ENCODE measurements at regions not wholly inside any gene's neighbourhood (a gene's known extent, or its start where the extent isn't known, plus 50 kb on each side); places are given as distances from the start of the nearest gene placed in this dataset.

DNA sequence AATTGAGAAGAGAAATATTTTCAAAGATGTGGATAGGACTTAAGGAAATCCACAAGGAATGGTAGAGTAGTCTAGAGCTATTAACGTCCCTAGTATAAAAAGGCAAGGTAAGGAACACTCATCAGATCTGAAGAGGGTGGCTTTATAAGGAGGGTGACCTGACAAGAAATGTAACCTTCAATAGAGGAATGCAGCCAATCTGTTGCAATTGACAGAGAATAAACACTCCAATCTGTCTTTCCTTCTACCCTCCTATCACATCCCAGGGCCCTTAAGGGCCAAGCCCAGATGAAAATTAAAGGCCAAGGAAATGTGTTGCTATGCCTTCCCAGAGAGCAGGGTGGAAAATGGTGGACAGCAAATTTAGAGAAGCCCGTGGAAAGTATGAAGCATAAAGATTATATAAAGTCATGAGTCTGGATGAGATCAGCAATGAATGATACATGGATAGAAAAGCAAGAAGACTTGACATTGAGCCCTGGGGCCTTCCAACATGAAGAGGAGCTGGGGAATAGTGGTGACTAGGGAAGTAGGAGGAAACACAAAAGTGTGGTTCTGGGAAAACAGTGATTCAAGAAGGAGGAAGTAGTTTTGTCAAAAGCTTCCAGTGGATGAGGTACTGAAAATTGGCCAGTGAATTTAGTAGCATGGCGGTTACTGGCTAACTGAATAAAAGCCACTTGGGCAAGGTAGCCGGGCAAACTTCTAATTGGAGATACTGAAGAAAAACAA lies 270.6 kb upstream of the TANK start:
- FAIRE-seq = no peak

DNA sequence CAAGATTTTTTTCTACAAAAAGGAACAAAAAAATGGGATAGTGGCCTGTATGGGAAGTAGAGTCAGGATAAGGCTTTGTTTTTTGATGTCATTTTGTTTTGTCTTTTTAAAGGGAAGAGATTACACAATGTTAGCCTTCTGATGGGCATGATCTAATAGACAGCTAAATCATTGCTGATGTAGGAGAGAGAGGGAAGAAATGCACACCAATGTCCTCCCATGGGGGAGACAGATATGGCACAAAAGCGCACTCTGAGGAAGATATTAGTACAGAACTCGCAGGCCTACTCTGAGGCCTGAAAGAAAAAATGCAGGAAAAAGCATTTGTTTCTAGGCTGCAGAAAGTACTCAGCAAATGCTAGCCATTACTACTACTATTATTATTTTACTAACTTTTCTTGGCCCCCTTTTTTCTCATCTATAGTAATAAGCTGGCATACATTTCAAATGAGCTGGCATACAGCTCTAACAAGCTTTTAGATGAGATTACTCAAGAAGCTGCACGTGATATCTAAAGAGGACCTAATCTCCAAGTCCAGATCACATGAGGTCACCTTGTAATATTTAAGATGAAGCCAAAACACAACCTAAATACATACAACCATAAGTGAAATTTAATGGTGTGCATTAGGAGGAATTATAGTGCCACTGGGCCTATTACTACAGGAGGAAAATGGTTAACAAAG lies 269.4 kb upstream of the TANK start:
- FAIRE-seq = no peak

DNA sequence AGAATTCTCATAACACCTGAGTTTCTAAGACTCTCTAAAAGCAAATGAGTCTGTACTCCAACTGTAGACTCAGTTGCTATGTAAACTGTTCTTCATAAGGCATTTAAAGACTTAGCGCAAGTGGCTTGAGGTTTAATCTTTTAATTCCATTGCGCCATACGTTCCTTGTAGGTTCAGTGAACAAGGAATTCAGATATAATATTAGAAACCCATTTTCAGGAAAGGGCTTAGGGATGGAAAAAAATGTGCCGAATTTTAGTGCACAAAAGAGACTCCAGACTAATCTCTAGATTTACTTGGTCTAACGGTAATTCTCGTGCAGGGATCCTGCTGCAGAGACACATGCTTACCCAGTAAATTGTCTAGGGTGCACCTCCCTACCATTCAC lies 268.9 kb upstream of the TANK start:
- FAIRE-seq = no peak

DNA sequence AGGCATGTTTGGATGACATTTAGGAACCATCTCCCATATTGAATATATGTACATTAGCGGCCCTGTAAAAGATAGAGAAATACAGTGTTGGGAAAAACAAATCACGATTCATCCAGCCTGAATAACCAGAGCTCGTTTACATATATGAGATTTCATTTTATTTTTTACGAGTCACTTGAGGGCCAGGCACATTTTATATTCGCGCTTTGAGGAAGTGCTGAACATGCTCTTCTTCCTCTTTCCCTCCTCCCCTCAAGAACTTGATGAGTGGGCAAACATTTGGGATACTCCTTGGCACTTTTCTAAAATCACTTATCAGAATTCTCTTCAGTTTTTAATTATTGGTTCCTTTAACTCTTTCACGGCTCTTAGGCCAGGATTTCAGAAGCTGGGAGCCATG lies 268.0 kb upstream of the TANK start:
- no peak for FAIRE-seq

DNA sequence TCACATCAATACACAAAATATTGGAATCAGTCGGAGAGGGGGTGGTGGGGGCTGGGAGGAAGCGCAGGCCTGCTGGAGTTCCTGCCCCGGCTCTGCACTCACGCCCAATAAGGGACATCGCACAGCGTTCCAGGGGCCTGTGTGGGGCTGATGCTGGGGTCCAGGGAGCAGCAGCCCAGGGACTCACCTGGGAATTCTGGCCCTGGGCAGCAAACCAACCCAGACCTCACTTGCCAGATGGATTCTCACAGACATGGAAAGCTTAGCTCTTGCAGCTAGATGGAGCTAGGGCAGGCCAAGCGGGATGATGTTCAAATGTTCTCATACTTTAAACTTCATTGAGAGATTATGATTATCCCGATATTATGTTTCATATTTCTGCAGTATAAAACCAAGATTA lies 266.6 kb upstream of the TANK start:
- no peak for FAIRE-seq

DNA sequence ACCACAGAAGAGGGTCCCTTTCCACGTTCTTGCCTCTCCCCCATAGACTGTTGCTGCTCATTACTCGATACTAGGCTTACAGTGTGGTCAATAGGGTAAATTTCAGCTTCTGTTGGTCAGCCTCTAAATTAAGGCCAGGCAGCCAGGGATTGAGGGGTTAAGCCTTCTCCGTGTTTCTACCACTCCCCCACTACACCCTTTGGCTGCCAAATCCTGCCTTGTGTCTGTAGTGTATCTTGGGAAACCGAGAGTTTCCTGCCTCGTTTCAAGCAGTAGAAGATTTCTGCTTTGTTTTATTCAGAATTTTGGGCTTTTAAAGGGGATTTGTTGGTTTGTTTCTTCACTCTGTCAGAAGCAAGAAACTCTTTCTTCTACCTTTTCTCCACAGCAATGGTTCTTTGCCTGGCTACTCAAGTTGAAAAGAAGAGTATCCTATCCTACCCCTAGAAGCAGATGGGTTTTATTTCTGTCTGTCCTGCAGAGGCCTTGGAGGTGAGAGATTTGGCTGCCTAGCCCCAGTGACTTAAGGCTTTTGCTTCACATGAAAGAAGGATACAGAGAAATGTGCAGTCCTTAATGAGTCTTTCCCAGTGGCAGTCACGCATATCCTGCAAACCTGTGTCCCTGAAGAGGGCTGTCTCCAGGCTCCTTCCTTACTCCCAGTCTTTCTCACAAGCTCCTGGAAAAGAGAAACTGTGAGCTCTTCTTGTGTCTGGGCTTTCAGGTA lies 261.5 kb upstream of the TANK start:
- FAIRE-seq = no peak

DNA sequence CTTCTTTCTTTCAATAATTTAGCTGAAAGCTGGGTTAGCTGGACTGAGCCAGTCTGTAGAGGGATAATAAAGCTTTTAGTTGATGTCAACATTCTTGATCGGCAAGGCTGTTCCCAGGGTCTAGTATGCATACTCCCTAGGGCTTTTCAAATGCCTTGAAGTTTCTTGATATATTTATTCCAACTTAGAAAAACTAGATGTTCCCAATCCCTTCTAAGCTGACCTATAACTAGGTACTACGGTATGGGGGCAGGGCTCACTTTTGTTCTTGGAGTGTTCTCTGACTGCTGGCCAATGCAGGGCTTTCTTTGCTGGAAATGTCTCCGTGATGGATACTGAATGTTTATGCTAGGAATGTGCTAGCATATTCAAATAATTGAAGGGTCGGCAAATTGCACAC lies 258.6 kb upstream of the TANK start:
- FAIRE-seq = no peak

DNA sequence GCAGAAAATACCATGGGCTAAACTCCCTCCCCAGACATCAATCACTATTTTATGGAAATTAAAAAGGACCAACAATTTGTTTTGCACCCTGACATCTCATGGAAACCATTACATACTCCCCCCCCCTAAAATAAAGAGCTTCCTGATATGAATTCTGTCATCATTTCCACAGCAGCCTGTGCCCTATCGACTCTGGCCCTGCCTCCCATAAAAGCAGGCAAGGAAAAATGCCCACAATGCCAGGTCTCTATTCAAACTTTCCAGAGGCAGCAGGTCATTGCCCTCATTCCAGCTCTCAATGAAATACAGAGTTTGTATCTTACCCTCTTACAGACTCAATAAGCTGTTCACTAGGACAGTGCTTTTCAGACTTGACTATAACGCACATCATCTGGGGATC lies 254.4 kb upstream of the TANK start:
- no peak for FAIRE-seq

DNA sequence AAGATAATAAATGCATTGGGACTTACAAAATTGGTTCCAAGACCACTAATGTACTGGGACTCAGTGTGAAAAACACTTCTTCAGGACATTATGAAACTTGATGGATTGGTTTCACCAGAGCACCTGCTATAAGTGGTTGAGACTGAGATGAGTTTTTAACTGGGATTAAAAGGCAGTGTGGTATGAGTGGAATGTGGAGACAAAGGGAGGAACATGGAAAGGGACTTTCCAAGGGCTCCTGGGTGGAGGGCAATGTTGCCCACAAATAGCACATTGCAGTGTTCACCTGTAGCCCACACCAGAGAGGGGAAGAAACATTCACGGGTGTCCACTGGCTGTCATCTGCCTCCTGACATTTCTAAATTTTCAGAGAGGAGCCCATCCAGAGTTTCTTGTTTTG lies 253.3 kb upstream of the TANK start:
- no peak for FAIRE-seq

DNA sequence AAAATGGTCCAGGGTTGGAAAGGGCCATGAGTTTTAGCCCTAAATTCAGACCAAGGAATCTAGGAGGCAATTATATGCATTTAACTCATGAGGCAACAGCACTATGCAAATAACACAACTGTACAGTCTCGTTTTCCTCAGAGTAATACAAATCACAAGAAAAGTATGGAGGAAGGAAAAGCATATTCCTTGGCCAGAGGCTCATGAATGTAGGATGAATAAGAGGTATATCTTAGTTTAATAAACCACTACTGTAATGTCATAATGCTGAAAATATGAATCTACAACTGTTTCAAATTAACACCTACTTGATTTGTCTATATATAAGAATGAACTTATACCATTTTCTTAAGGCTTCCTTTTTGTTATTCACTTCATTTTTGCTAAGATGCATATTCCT lies 252.5 kb upstream of the TANK start:
- FAIRE-seq = no peak

DNA sequence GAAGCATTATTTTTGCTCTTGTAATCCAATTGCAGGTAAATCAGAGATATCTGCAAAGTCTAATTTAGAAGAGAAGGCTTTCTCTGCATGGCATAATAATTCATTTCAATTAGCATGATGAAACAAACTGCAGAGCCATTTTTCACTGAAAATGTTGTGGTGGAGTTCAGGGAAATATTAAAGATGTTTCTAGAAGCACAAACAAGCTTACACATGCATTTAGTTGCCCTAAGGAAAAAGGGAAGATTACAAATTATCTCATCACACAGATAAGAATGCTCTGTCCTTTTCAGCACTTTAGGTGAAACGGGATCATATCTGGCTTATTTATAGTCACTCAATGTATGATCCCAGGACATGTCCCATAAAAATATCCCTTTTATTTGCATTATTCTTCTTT lies 252.1 kb upstream of the TANK start:
- FAIRE-seq = no peak

DNA sequence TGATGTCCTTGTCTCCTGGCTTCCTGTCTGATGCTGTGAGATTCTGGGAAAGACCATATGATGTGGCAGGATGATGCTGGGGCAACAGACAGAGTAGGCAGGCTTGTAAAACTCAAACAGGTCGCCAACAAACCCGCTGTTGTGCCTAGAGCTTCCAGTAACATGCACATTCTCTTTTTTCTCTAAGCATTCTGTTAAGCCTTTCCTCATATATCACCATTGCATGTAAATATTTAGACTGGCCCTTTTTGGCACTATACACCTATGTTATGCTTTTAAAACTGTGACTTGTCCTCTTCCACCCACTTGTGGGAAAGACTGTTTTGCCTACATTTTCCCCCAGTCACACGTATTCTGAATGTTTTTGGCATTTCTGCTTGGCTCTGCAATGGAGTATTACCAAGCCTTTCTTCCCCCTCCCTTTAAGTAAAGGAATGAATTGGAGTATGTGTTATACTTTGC lies 250.4 kb upstream of the TANK start:
- FAIRE-seq = no peak

DNA sequence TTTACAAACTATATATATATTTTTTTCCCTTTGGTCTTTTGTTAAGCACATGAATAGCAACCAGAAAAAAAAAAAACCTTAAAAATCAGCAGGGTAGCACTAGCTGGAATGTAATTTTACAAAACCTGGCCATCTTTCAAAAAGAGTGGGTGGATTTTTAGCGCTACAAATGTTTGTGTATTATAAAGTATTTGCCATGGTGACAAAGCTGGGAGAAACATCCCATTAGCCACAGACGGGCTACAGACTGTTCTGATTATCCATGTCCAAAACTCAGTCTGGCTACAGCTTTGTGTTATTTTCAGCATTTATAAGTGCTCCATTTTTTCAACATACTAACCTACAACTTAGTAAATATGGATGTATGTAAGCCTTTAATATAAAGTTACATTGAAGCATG lies 249.5 kb upstream of the TANK start:
- peak; percentile 98 for FAIRE-seq

DNA sequence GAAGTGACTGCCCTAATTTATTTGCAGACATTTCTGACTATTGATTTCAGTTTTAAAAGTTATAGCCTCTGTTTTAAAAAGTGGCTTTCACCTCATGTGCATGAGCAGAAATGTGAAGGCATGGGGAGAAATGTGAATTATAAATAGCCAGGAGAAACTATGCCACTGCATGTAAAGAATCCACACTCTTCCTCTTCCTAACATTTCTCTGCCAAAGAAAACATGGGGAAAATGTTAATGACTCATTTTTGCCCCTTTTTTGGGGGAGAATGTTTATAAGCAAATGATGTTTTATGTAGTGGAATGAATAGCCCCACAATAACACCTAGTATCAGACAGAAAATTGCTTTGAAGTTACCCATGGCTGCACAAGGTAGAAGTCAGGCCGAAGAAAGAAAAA lies 249.0 kb upstream of the TANK start:
- FAIRE-seq = no peak

DNA sequence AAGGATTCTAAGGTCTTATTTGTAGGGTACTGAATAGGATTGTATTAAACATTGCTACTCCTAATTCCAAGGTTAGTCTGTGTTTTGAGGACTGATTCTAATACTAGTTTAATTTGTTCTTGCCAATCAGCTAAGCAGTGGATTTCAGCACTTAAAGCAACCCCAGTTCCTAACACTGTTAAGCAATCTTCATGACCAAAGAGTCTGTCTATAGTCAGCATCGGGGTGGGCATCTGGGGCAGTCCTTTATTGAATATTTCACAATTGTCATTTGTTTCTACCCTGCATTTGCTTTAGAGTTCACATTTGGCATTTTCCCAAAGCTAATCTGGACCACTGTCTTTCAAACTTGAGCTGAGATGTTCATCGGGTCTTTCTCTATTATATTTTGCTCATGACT lies 248.0 kb upstream of the TANK start:
- FAIRE-seq = no peak

DNA sequence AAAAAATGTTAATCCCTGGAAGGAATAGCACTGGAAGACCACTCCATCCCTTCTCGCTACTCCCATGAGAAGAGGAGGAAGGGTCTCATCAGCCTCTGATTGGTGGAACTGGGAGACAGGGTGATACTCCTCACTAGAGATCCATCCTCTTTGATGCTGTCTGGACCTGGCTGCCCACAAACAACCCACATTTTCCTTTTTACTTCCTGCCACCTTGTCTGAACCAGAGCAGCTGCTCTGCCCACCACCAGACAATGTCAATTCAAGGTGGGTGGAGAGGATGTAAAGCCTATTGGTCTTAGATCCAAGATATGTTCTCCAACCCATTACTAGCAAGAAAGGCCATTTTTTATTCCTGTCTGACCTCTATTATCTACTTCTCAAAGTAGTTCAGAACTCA lies 246.9 kb upstream of the TANK start:
- FAIRE-seq = no peak

DNA sequence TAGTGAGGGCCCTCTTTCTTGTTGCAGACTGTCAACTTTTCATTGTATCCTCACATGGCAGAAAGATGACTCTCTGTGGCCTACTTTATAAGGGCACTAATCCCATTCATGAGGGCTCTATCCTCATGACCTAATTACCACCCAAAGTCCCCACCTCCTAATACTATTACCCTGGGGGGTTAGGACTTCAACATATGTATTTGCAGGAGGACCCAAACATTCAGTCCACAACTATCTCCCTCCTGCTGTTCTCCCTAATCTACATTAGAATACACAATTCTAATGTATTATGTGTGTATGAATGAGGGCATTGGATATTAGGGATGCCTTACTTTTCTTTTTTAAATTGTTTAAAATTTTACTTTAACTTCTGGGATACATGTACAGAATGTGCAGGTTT lies 246.0 kb upstream of the TANK start:
- FAIRE-seq = no peak

DNA sequence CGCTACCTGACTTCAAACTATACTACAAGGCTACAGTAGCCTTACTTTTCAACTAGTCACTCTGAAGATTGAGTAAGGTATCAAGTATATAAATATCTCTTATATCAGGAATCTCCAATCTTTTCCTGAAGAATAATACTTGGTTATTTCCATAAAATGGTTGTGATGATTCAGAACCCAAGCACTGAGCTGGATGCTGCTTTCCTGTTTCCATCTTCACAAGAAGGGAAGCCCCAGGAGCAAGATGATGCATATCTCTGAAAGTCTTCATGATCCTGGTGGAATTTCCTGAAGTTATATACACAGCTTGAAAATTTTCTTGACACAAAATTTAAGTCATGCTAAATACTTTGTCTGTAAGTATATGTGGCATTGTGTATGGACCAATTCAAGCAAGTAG lies 243.9 kb upstream of the TANK start:
- FAIRE-seq = no peak

DNA sequence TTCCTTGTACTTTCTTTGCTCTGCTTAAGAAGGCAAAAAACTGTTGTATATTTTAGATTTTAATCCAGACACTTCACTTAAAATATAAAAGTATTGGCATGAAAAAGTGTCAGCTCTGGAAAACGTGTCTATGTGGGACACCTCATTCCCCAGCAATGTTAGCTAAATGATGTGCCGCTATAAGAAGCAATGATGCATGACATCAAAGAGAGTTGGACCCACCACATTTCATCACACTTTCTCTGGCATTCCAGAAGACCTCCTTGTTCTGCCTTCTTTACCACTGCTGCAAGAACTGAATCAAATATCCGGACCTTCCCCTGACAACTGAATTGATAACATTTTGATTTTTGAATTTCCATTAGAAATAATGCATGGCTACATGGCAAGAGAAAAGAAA lies 242.4 kb upstream of the TANK start:
- no peak for FAIRE-seq

DNA sequence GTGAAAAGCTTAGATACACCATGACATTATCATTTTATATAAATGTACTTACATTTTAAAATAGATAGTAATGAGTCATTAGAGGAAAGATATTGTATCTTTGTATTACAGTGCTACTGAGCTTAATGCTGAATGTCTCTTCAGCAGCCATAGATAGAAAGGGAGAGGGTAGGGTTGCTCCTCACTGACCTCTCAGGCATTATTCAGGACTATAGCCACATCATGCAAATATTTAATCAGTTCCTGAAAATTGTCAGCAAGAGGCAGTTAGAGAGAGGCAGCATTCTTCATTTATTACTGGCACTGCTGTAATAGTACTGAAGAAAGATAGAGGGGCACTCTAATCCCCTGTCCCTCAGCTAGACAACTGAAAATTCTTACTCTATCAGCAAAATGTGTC lies 242.0 kb upstream of the TANK start:
- FAIRE-seq = no peak

DNA sequence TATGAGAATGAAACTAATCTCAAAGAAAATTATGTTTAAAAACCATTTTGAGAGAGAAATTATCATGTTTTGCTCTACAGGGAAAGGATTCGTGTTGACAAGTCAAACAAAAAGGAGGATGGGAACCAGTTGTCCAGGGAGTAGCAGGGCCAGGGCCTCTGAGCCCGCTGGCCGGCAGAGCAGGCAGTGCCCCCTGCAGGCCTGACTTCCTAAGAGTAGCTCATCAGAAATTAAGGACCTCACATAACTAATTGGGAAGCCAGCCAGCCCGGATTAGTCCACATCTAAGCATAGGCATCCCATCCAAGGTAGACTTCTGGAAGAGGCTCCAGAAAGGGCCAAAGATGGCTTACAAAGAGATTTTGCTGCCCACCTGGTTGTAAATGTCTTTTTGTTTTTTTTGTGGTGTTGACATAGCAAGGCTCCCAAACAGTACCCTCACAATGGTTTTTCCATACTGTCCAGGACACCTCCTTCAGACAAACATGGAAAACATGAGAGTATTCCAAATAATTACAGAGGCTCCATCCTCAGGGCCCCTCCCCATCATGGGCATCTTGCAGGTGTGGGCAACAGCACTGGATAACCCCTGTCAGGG lies 241.2 kb upstream of the TANK start:
- no peak for FAIRE-seq

DNA sequence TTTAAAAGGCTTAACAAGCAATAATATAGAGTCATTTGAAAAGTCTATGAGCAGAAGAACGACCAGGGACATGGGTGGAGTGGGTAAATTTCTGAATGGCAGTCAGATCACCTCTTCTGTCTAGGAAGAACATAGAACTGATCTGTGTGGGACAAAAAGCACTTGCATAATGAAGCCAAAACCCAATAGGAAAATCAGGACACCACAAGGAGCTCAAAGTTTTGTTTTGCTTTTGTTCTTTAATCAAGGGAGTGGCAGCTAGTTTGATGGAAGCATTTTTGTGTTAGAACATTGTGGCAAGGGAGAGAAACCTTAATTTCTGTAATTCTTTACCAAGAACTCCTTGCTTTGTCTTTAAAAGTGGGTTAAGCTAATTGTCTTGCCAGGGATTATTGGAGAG lies 240.2 kb upstream of the TANK start:
- FAIRE-seq = no peak

DNA sequence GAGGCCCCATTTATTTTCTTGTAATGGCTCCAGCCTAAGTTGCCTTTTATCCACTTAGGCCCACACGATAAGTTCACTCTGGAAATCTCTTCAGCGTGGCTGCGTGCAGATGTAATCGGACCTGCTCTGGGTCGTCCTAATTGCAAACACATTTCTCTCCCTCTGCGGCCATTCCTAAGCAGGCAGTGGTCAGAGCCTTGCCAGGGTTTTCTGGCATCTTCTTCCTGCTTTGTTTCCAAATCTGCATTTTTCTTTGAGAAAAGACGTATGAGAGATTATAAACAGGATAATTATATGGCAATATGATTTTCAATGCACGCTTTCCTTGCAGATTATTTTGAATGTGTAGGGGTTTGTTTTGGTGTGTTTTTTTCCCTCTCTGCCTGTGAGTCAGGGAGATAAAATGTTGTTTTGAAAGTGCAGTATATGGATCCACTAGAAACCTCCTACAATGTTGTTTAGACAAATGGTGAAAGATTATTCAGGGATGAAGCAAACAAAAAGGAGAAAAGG lies 239.4 kb upstream of the TANK start:
- FAIRE-seq = peak; percentile 99
